GM12891 (cell line): ENCODE measurements at regions not wholly inside any gene's neighbourhood (a gene's known extent, or its start where the extent isn't known, plus 50 kb on each side); places are given as distances from the start of the nearest gene placed in this dataset.

Experiments
- POLR2A ChIP-seq: IDR thresholded peaks from 2 replicates; pipeline ENCODE4 v1.6.1; 2011; ENCODE audit warnings: low read depth, low read length, control low read depth
- TAF1 ChIP-seq: IDR thresholded peaks from 2 replicates; pipeline ENCODE4 v1.6.1; 2011; ENCODE audit warnings: low read depth, low read length, control low read depth

DNA sequence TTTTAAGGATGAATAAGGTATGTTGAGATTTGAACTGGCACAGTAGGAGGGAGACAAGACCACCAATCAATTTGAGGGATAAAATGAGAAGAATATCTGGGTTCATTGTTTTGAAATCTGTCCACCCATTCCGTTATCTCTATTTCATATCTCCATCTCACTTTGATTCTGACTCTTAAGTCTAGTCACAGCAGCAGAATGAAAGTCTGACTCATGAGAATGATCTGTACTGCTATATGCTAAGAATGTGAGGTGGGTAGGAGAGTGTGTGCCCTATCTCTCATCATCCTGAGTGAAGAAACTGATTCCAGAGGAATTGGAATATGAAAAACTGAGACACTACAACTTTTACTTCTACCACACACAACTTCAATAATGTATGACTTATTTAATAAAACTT is 1994.5 kb upstream of the PIK3C3 start:
- TF ChIP-seq POLR2A (no peak), TAF1 (no peak)
